Skeletal muscle satellite cell (primary cell): ENCODE measurements at regions not wholly inside any gene's neighbourhood (a gene's known extent, or its start where the extent isn't known, plus 50 kb on each side); places are given as distances from the start of the nearest gene placed in this dataset.

Experiments used
- H3K27me3 ChIP-seq: 2 replicates; pipeline ENCODE4 v1.7.0; 2013; ENCODE audit warnings: low read length; ENCODE audit not compliant: control insufficient read depth, insufficient read depth
- H3K36me3 ChIP-seq: 2 replicates; pipeline ENCODE4 v1.7.0; 2013; ENCODE audit warnings: mild to moderate bottlenecking, control low read depth, low read length; ENCODE audit not compliant: insufficient read depth
- H3K4me1 ChIP-seq: 2 replicates; pipeline ENCODE4 v1.7.0; 2013; ENCODE audit warnings: low read length; ENCODE audit not compliant: control insufficient read depth, insufficient read depth
- H3K4me2 ChIP-seq: 2 replicates; pipeline ENCODE4 v1.7.0; 2013; ENCODE audit warnings: mild to moderate bottlenecking, low read length
- H3K4me3 ChIP-seq: 2 replicates; pipeline ENCODE4 v1.7.0; 2013; ENCODE audit warnings: low read length
- H3K9ac ChIP-seq: 2 replicates; pipeline ENCODE4 v1.7.0; 2013; ENCODE audit warnings: mild to moderate bottlenecking, low read depth, low read length, moderate library complexity
- H3K9me3 ChIP-seq: replicated peaks from 2 replicates; pipeline ENCODE4 v1.7.0; 2013; ENCODE audit warnings: mild to moderate bottlenecking, control low read depth, low read length

GRCh38 chr10:2871673-2872219 lies 195.6 kb upstream of the PFKP start:
- Histone ChIP-seq H3K9ac (no peak overlapping the region), H3K27me3 (no peaks in the 10 kb centered on the region), H3K4me2 (no peak overlapping the region), H3K9me3 (no peaks in the 10 kb centered on the region), H3K36me3 (no peaks in the 10 kb centered on the region), H3K4me3 (no peak overlapping the region), H3K4me1 (no peaks in the 10 kb centered on the region)

GRCh38 chr10:2870654-2871053 lies 196.7 kb upstream of the PFKP start:
- Histone ChIP-seq H3K9ac (no peak overlapping the region), H3K27me3 (no peaks in the 10 kb centered on the region), H3K36me3 (no peaks in the 10 kb centered on the region), H3K4me1 (no peaks in the 10 kb centered on the region), H3K4me2 (no peak overlapping the region), H3K9me3 (no peaks in the 10 kb centered on the region), H3K4me3 (no peak overlapping the region)

GRCh38 chr10:2867788-2868299 lies 199.5 kb upstream of the PFKP start:
- Histone ChIP-seq H3K9ac (no peak overlapping the region), H3K4me3 (no peak overlapping the region), H3K27me3 (no peaks in the 10 kb centered on the region), H3K4me1 (no peaks in the 10 kb centered on the region), H3K9me3 (no peaks in the 10 kb centered on the region), H3K4me2 (no peak overlapping the region), H3K36me3 (no peaks in the 10 kb centered on the region)

- Histone ChIP-seq H3K4me3 (no peak overlapping the region), H3K4me2 (no peak overlapping the region), H3K9me3 (no peaks in the 10 kb centered on the region), H3K4me1 (no peaks in the 10 kb centered on the region), H3K9ac (no peak overlapping the region), H3K36me3 (no peaks in the 10 kb centered on the region), H3K27me3 (no peaks in the 10 kb centered on the region)
Observed at GRCh38 chr10:2866569-2866968, 200.8 kb upstream of the PFKP start.

GRCh38 chr10:2861632-2862210 lies 205.6 kb upstream of the PFKP start:
- Histone ChIP-seq H3K4me2 (no peak overlapping the region), H3K4me3 (no peak overlapping the region), H3K9ac (no peak overlapping the region), H3K36me3 (no peaks in the 10 kb centered on the region), H3K9me3 (no peaks in the 10 kb centered on the region), H3K4me1 (no peaks in the 10 kb centered on the region), H3K27me3 (no peaks in the 10 kb centered on the region)

- Histone ChIP-seq H3K4me1 (no peaks in the 10 kb centered on the region), H3K27me3 (no peaks in the 10 kb centered on the region), H3K36me3 (no peaks in the 10 kb centered on the region), H3K4me2 (no peak overlapping the region), H3K9me3 (no peaks in the 10 kb centered on the region), H3K4me3 (no peak overlapping the region), H3K9ac (no peak overlapping the region)
Observed at GRCh38 chr10:2858452-2858851, 208.9 kb upstream of the PFKP start.

- Histone ChIP-seq H3K4me2 (no peak overlapping the region), H3K36me3 (no peaks in the 10 kb centered on the region), H3K4me3 (no peak overlapping the region), H3K9me3 (no peaks in the 10 kb centered on the region), H3K27me3 (no peaks in the 10 kb centered on the region), H3K4me1 (no peaks in the 10 kb centered on the region), H3K9ac (no peak overlapping the region)
Observed at GRCh38 chr10:2856598-2856997, 210.8 kb upstream of the PFKP start.

- Histone ChIP-seq H3K9me3 (no peaks in the 10 kb centered on the region), H3K9ac (no peak overlapping the region), H3K4me1 (no peaks in the 10 kb centered on the region), H3K4me3 (no peak overlapping the region), H3K4me2 (no peak overlapping the region), H3K36me3 (no peaks in the 10 kb centered on the region), H3K27me3 (no peaks in the 10 kb centered on the region)
Observed at GRCh38 chr10:2852574-2853323, 214.6 kb upstream of the PFKP start.

GRCh38 chr10:2851566-2851965 lies 215.8 kb upstream of the PFKP start:
- no peak overlapping the region for H3K4me3 ChIP-seq
- H3K9me3 ChIP-seq = no peaks in the 10 kb centered on the region
- no peaks in the 10 kb centered on the region for H3K36me3 ChIP-seq
- no peaks in the 10 kb centered on the region for H3K4me1 ChIP-seq
- H3K4me2 ChIP-seq = no peak overlapping the region
- no peaks in the 10 kb centered on the region for H3K27me3 ChIP-seq
- H3K9ac ChIP-seq = no peak overlapping the region

- no peak overlapping the region for H3K4me3 ChIP-seq
- no peaks in the 10 kb centered on the region for H3K36me3 ChIP-seq
Observed at GRCh38 chr10:2850202-2850601, 217.1 kb upstream of the PFKP start.

GRCh38 chr10:2844925-2845324 lies 222.4 kb upstream of the PFKP start:
- Histone ChIP-seq H3K36me3 (no peaks in the 10 kb centered on the region), H3K4me2 (no peak overlapping the region), H3K27me3 (no peaks in the 10 kb centered on the region), H3K9ac (no peak overlapping the region), H3K4me3 (no peak overlapping the region), H3K9me3 (no peaks in the 10 kb centered on the region), H3K4me1 (no peaks in the 10 kb centered on the region)

More at GRCh38 chr10:2850202-2850601, 217.1 kb upstream of the PFKP start:
- Histone ChIP-seq H3K9me3 (no peaks in the 10 kb centered on the region), H3K9ac (no peak overlapping the region), H3K4me2 (no peak overlapping the region), H3K27me3 (no peaks in the 10 kb centered on the region), H3K4me1 (no peaks in the 10 kb centered on the region)
